ENCODE measurements at regions not wholly inside any gene's neighbourhood (a gene's known extent, or its start where the extent isn't known, plus 50 kb on each side); places are given as distances from the start of the nearest gene placed in this dataset.

DNA sequence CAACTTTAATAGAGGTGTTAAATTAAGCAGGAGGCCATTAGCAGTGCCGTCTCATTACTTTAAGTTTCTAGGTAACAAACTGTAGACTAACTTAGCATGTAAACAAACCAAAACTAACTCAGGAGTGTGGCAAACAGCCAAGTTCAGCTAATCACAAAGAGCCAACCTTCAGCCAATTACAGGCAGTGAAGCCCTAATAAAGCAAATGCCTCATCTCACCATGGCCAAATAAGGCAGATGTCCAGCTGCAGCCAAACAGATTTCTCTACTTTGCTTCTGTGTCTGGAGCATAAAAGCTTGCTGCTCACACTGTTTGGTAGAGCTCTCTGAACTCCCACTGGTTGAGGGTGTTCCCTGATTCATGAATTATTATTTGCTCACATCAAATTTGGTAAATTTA lies 835.4 kb upstream of the GBE1 start:
- TF ChIP-seq, protein P1, sequence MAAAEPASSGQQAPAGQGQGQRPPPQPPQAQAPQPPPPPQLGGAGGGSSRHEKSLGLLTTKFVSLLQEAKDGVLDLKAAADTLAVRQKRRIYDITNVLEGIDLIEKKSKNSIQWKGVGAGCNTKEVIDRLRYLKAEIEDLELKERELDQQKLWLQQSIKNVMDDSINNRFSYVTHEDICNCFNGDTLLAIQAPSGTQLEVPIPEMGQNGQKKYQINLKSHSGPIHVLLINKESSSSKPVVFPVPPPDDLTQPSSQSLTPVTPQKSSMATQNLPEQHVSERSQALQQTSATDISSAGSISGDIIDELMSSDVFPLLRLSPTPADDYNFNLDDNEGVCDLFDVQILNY (CRISPR knock-in tag; IDR thresholded peaks at IDR 0.05), result no peak
- TF ChIP-seq, protein P2, sequence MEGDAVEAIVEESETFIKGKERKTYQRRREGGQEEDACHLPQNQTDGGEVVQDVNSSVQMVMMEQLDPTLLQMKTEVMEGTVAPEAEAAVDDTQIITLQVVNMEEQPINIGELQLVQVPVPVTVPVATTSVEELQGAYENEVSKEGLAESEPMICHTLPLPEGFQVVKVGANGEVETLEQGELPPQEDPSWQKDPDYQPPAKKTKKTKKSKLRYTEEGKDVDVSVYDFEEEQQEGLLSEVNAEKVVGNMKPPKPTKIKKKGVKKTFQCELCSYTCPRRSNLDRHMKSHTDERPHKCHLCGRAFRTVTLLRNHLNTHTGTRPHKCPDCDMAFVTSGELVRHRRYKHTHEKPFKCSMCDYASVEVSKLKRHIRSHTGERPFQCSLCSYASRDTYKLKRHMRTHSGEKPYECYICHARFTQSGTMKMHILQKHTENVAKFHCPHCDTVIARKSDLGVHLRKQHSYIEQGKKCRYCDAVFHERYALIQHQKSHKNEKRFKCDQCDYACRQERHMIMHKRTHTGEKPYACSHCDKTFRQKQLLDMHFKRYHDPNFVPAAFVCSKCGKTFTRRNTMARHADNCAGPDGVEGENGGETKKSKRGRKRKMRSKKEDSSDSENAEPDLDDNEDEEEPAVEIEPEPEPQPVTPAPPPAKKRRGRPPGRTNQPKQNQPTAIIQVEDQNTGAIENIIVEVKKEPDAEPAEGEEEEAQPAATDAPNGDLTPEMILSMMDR (IDR thresholded peaks at IDR 0.05 in 2 of 3, conservative IDR thresholded peaks at IDR 0.05 in 1 of 3; ENCODE audit: insufficient read depth in 2 of 3, low read depth in 1 of 3, low read length in 3 of 3), result no peak
- TF ChIP-seq SMC3 (conservative IDR thresholded peaks at IDR 0.05; ENCODE audit: insufficient read depth, low read depth, low read length), result no peak
- TF ChIP-seq YY1 (IDR thresholded peaks at IDR 0.05; ENCODE audit: borderline replicate concordance in 1 of 3, control insufficient read depth in 1 of 3, extremely low read depth in 1 of 3, insufficient read depth in 3 of 3, insufficient read length in 1 of 3, insufficient replicate concordance in 2 of 3, low read depth in 1 of 3, low read length in 2 of 3), result no peak
- no peak for TF ChIP-seq EGR1 (conservative IDR thresholded peaks at IDR 0.05)
- no peak for TF ChIP-seq ZNF583 (CRISPR knock-in tag; IDR thresholded peaks at IDR 0.05)
- TF ChIP-seq ZNF212 (CRISPR knock-in tag; IDR thresholded peaks at IDR 0.05), result no peak
